CD14-positive monocyte (primary cell): ENCODE measurements at regions not wholly inside any gene's neighbourhood (a gene's known extent, or its start where the extent isn't known, plus 50 kb on each side); places are given as distances from the start of the nearest gene placed in this dataset. TPM values are rescaled to one million over a fixed set of nuclear protein-coding genes. Genes with fewer than 3 reads are reported as not detected.

ENCODE experiments used
- small RNA-seq: library from RNA; depleted of rRNA; stranded (forward); fragments of <200 nt; gene quantifications from one replicate; pipeline ENCODE3, GENCODE V24; 2012; ENCODE audit warnings: low read depth; ENCODE audit not compliant: insufficient read length

Small RNAs in the stretch of these regions (small RNA-seq; reads per million reads assigned to genes)
- gene MIR4771-1, result not detected
